ENCODE measurements at regions not wholly inside any gene's neighbourhood (a gene's known extent, or its start where the extent isn't known, plus 50 kb on each side); places are given as distances from the start of the nearest gene placed in this dataset.

GRCh38 chr2:71814885-71815284 lies 332.8 kb downstream of the CYP26B1 start:
- TF ChIP-seq CTCF (IDR thresholded peaks at IDR 0.05; ENCODE audit: low read length) (no peak), EZH2phosphoT487 (IDR thresholded peaks at IDR 0.05; ENCODE audit: low read length) (no peak), EZH2 (optimal IDR thresholded peaks at IDR 0.05; ENCODE audit: low read depth, low read length) (no peak)
- Histone ChIP-seq H3K9ac (ENCODE audit: low read length) (no peak overlapping the region), H3K27ac (ENCODE audit: low read length) (no peak overlapping the region), H4K20me1 (ENCODE audit: insufficient read depth, low read length) (no peaks in the 10 kb centered on the region), H3K4me3 (ENCODE audit: low read length) (no peak overlapping the region), H3K9me2 (replicated peaks; ENCODE audit: insufficient read depth, low read length) (no peaks in the 10 kb centered on the region), H3K27me3 (replicated peaks; ENCODE audit: insufficient read depth, low read length) (no peaks in the 10 kb centered on the region), H2AFZ (ENCODE audit: low read length) (no peak overlapping the region), H3F3A (ENCODE audit: insufficient read depth, low read length) (no peaks in the 10 kb centered on the region), H3K36me3 (replicated peaks; ENCODE audit: insufficient read depth, low read length) (no peaks in the 10 kb centered on the region), H3K4me1 (ENCODE audit: low read length) (no peaks in the 10 kb centered on the region), H3K9me3 (replicated peaks; ENCODE audit: insufficient read depth, low read length) (no peaks in the 10 kb centered on the region), H3K4me2 (ENCODE audit: low read depth, low read length) (no peak overlapping the region), H3K79me2 (ENCODE audit: low read length) (no peaks in the 10 kb centered on the region)
- DNase-seq, result no peak

GRCh38 chr2:71813807-71814470 lies 333.7 kb downstream of the CYP26B1 start:
- H3K9me2 ChIP-seq (replicated peaks; ENCODE audit: insufficient read depth, low read length), result no peaks in the 10 kb centered on the region
- H3K9ac ChIP-seq (ENCODE audit: low read length), result no peak overlapping the region
- no peaks in the 10 kb centered on the region for H3K79me2 ChIP-seq (ENCODE audit: low read length)
- H3K9me3 ChIP-seq (replicated peaks; ENCODE audit: insufficient read depth, low read length), result no peaks in the 10 kb centered on the region
- H3K27me3 ChIP-seq (replicated peaks; ENCODE audit: insufficient read depth, low read length), result no peaks in the 10 kb centered on the region
- no peaks in the 10 kb centered on the region for H3K4me1 ChIP-seq (ENCODE audit: low read length)
- DNase-seq, result no peak
- H2AFZ ChIP-seq (ENCODE audit: low read length), result no peak overlapping the region
- no peak overlapping the region for H3K4me3 ChIP-seq (ENCODE audit: low read length)
- H3K27ac ChIP-seq (ENCODE audit: low read length), result no peak overlapping the region
- no peaks in the 10 kb centered on the region for H4K20me1 ChIP-seq (ENCODE audit: insufficient read depth, low read length)
- no peaks in the 10 kb centered on the region for H3K36me3 ChIP-seq (replicated peaks; ENCODE audit: insufficient read depth, low read length)
- no peaks in the 10 kb centered on the region for H3F3A ChIP-seq (ENCODE audit: insufficient read depth, low read length)
- no peak for TF ChIP-seq EZH2phosphoT487 (IDR thresholded peaks at IDR 0.05; ENCODE audit: low read length)
- no peak overlapping the region for H3K4me2 ChIP-seq (ENCODE audit: low read depth, low read length)

GRCh38 chr2:71813315-71813714 lies 334.3 kb downstream of the CYP26B1 start:
- H3K4me3 ChIP-seq (ENCODE audit: low read length), result no peak overlapping the region
- H3K4me2 ChIP-seq (ENCODE audit: low read depth, low read length), result no peak overlapping the region
- no peak for DNase-seq
- no peaks in the 10 kb centered on the region for H3K9me3 ChIP-seq (replicated peaks; ENCODE audit: insufficient read depth, low read length)
- H3K27me3 ChIP-seq (replicated peaks; ENCODE audit: insufficient read depth, low read length), result no peaks in the 10 kb centered on the region
- H3K9ac ChIP-seq (ENCODE audit: low read length), result no peak overlapping the region
- TF ChIP-seq EZH2phosphoT487 (IDR thresholded peaks at IDR 0.05; ENCODE audit: low read length) (no peak), EZH2 (optimal IDR thresholded peaks at IDR 0.05; ENCODE audit: low read depth, low read length) (no peak), CTCF (IDR thresholded peaks at IDR 0.05; ENCODE audit: low read length) (no peak)
- no peaks in the 10 kb centered on the region for H3K9me2 ChIP-seq (replicated peaks; ENCODE audit: insufficient read depth, low read length)
- no peaks in the 10 kb centered on the region for H4K20me1 ChIP-seq (ENCODE audit: insufficient read depth, low read length)
- no peak overlapping the region for H2AFZ ChIP-seq (ENCODE audit: low read length)
- no peaks in the 10 kb centered on the region for H3F3A ChIP-seq (ENCODE audit: insufficient read depth, low read length)
- no peaks in the 10 kb centered on the region for H3K4me1 ChIP-seq (ENCODE audit: low read length)
- no peaks in the 10 kb centered on the region for H3K36me3 ChIP-seq (replicated peaks; ENCODE audit: insufficient read depth, low read length)
- no peaks in the 10 kb centered on the region for H3K79me2 ChIP-seq (ENCODE audit: low read length)
- no peak overlapping the region for H3K27ac ChIP-seq (ENCODE audit: low read length)

GRCh38 chr2:71812736-71813135 lies 334.9 kb downstream of the CYP26B1 start:
- Histone ChIP-seq H3K4me3 (ENCODE audit: low read length) (no peak overlapping the region), H3K9ac (ENCODE audit: low read length) (no peak overlapping the region), H3K4me2 (ENCODE audit: low read depth, low read length) (no peak overlapping the region), H3K9me2 (replicated peaks; ENCODE audit: insufficient read depth, low read length) (no peaks in the 10 kb centered on the region), H3K27ac (ENCODE audit: low read length) (no peak overlapping the region), H3F3A (ENCODE audit: insufficient read depth, low read length) (no peaks in the 10 kb centered on the region), H3K9me3 (replicated peaks; ENCODE audit: insufficient read depth, low read length) (no peaks in the 10 kb centered on the region), H2AFZ (ENCODE audit: low read length) (no peak overlapping the region), H3K79me2 (ENCODE audit: low read length) (no peaks in the 10 kb centered on the region), H4K20me1 (ENCODE audit: insufficient read depth, low read length) (no peaks in the 10 kb centered on the region), H3K36me3 (replicated peaks; ENCODE audit: insufficient read depth, low read length) (no peaks in the 10 kb centered on the region), H3K4me1 (ENCODE audit: low read length) (no peaks in the 10 kb centered on the region), H3K27me3 (replicated peaks; ENCODE audit: insufficient read depth, low read length) (no peaks in the 10 kb centered on the region)
- TF ChIP-seq CTCF (IDR thresholded peaks at IDR 0.05; ENCODE audit: low read length) (no peak), EZH2phosphoT487 (IDR thresholded peaks at IDR 0.05; ENCODE audit: low read length) (no peak), EZH2 (optimal IDR thresholded peaks at IDR 0.05; ENCODE audit: low read depth, low read length) (no peak)
- DNase-seq, result no peak

Measured in MM.1S (cell line).